ENCODE measurements at regions not wholly inside any gene's neighbourhood (a gene's known extent, or its start where the extent isn't known, plus 50 kb on each side); places are given as distances from the start of the nearest gene placed in this dataset.

- Histone ChIP-seq H3K9me2 (replicated peaks; ENCODE audit: insufficient read depth, low read length) (no peaks in the 10 kb centered on the region), H3K27ac (ENCODE audit: low read length) (no peak overlapping the region), H3K36me3 (ENCODE audit: insufficient read depth, low read length) (no peaks in the 10 kb centered on the region), H3K9ac (ENCODE audit: low read length) (no peak overlapping the region), H3K4me1 (ENCODE audit: low read length) (no peaks in the 10 kb centered on the region), H3K4me2 (ENCODE audit: low read depth, low read length, poor library complexity, severe bottlenecking) (no peak overlapping the region), H2AFZ (ENCODE audit: low read length) (no peak overlapping the region), H3K79me2 (ENCODE audit: low read length) (no peaks in the 10 kb centered on the region), H3K27me3 (ENCODE audit: low read length) (no peaks in the 10 kb centered on the region), H4K20me1 (ENCODE audit: insufficient read depth, low read depth, low read length) (no peaks in the 10 kb centered on the region), H3K4me3 (ENCODE audit: low read length) (no peak overlapping the region), H3K9me3 (ENCODE audit: low read length) (no peaks in the 10 kb centered on the region)
- DNase-seq: no peak
Observed at GRCh38 chr13:106381091-106381490, 154.4 kb downstream of the EFNB2 start.

GRCh38 chr13:106377931-106378662 lies 157.4 kb downstream of the EFNB2 start:
- no peaks in the 10 kb centered on the region for H3K27me3 ChIP-seq (ENCODE audit: low read length)
- H3K79me2 ChIP-seq (ENCODE audit: low read length): no peaks in the 10 kb centered on the region
- no peak overlapping the region for H3K27ac ChIP-seq (ENCODE audit: low read length)
- no peak overlapping the region for H3K9ac ChIP-seq (ENCODE audit: low read length)
- H3K4me3 ChIP-seq (ENCODE audit: low read length): no peak overlapping the region
- H2AFZ ChIP-seq (ENCODE audit: low read length): no peak overlapping the region
- no peaks in the 10 kb centered on the region for H3K9me2 ChIP-seq (replicated peaks; ENCODE audit: insufficient read depth, low read length)
- no peaks in the 10 kb centered on the region for H3K9me3 ChIP-seq (ENCODE audit: low read length)
- no peak for DNase-seq
- H4K20me1 ChIP-seq (ENCODE audit: insufficient read depth, low read depth, low read length): no peaks in the 10 kb centered on the region
- H3K4me2 ChIP-seq (ENCODE audit: low read depth, low read length, poor library complexity, severe bottlenecking): no peak overlapping the region
- H3K4me1 ChIP-seq (ENCODE audit: low read length): no peaks in the 10 kb centered on the region
- H3K36me3 ChIP-seq (ENCODE audit: insufficient read depth, low read length): no peaks in the 10 kb centered on the region

- Histone ChIP-seq H2AFZ (ENCODE audit: low read length) (no peak overlapping the region), H3K4me3 (ENCODE audit: low read length) (no peak overlapping the region)
Observed at GRCh38 chr13:106377341-106377740, 158.1 kb downstream of the EFNB2 start.

GRCh38 chr13:106376401-106377112 lies 158.9 kb downstream of the EFNB2 start:
- H3K27me3 ChIP-seq (ENCODE audit: low read length): no peaks in the 10 kb centered on the region
- H3K4me3 ChIP-seq (ENCODE audit: low read length): no peak overlapping the region
- H4K20me1 ChIP-seq (ENCODE audit: insufficient read depth, low read depth, low read length): no peaks in the 10 kb centered on the region
- no peak overlapping the region for H3K9ac ChIP-seq (ENCODE audit: low read length)
- H3K79me2 ChIP-seq (ENCODE audit: low read length): no peaks in the 10 kb centered on the region
- H3K36me3 ChIP-seq (ENCODE audit: insufficient read depth, low read length): no peaks in the 10 kb centered on the region
- no peak for DNase-seq
- no peaks in the 10 kb centered on the region for H3K4me1 ChIP-seq (ENCODE audit: low read length)
- no peaks in the 10 kb centered on the region for H3K9me2 ChIP-seq (replicated peaks; ENCODE audit: insufficient read depth, low read length)
- H3K9me3 ChIP-seq (ENCODE audit: low read length): no peaks in the 10 kb centered on the region
- no peak overlapping the region for H2AFZ ChIP-seq (ENCODE audit: low read length)
- H3K27ac ChIP-seq (ENCODE audit: low read length): no peak overlapping the region
- no peak overlapping the region for H3K4me2 ChIP-seq (ENCODE audit: low read depth, low read length, poor library complexity, severe bottlenecking)

More at GRCh38 chr13:106377341-106377740, 158.1 kb downstream of the EFNB2 start:
- H3K79me2 ChIP-seq (ENCODE audit: low read length): no peaks in the 10 kb centered on the region
- no peak for DNase-seq
- H3K9ac ChIP-seq (ENCODE audit: low read length): no peak overlapping the region
- H3K9me3 ChIP-seq (ENCODE audit: low read length): no peaks in the 10 kb centered on the region
- no peaks in the 10 kb centered on the region for H3K36me3 ChIP-seq (ENCODE audit: insufficient read depth, low read length)
- no peaks in the 10 kb centered on the region for H3K9me2 ChIP-seq (replicated peaks; ENCODE audit: insufficient read depth, low read length)
- no peaks in the 10 kb centered on the region for H3K27me3 ChIP-seq (ENCODE audit: low read length)
- no peak overlapping the region for H3K27ac ChIP-seq (ENCODE audit: low read length)
- H3K4me1 ChIP-seq (ENCODE audit: low read length): no peaks in the 10 kb centered on the region
- H4K20me1 ChIP-seq (ENCODE audit: insufficient read depth, low read depth, low read length): no peaks in the 10 kb centered on the region
- no peak overlapping the region for H3K4me2 ChIP-seq (ENCODE audit: low read depth, low read length, poor library complexity, severe bottlenecking)

- H3K4me3 ChIP-seq (ENCODE audit: low read length): no peak overlapping the region
- no peak overlapping the region for H3K27ac ChIP-seq (ENCODE audit: low read length)
- no peaks in the 10 kb centered on the region for H3K4me1 ChIP-seq (ENCODE audit: low read length)
- H3K27me3 ChIP-seq (ENCODE audit: low read length): no peaks in the 10 kb centered on the region
- H3K79me2 ChIP-seq (ENCODE audit: low read length): no peaks in the 10 kb centered on the region
- H3K9me2 ChIP-seq (replicated peaks; ENCODE audit: insufficient read depth, low read length): no peaks in the 10 kb centered on the region
- no peaks in the 10 kb centered on the region for H4K20me1 ChIP-seq (ENCODE audit: insufficient read depth, low read depth, low read length)
- no peak for DNase-seq
- no peak overlapping the region for H2AFZ ChIP-seq (ENCODE audit: low read length)
- no peaks in the 10 kb centered on the region for H3K36me3 ChIP-seq (ENCODE audit: insufficient read depth, low read length)
- H3K9me3 ChIP-seq (ENCODE audit: low read length): no peaks in the 10 kb centered on the region
- no peak overlapping the region for H3K9ac ChIP-seq (ENCODE audit: low read length)
- no peak overlapping the region for H3K4me2 ChIP-seq (ENCODE audit: low read depth, low read length, poor library complexity, severe bottlenecking)
Observed at GRCh38 chr13:106375085-106375484, 160.4 kb downstream of the EFNB2 start.

- H3K9ac ChIP-seq (ENCODE audit: low read length): no peak overlapping the region
- H3K4me2 ChIP-seq (ENCODE audit: low read depth, low read length, poor library complexity, severe bottlenecking): no peak overlapping the region
- H3K4me1 ChIP-seq (ENCODE audit: low read length): no peaks in the 10 kb centered on the region
- H3K4me3 ChIP-seq (ENCODE audit: low read length): no peak overlapping the region
- no peaks in the 10 kb centered on the region for H3K79me2 ChIP-seq (ENCODE audit: low read length)
- no peak overlapping the region for H3K27ac ChIP-seq (ENCODE audit: low read length)
- no peaks in the 10 kb centered on the region for H3K27me3 ChIP-seq (ENCODE audit: low read length)
- H4K20me1 ChIP-seq (ENCODE audit: insufficient read depth, low read depth, low read length): no peaks in the 10 kb centered on the region
- DNase-seq: no peak
- H2AFZ ChIP-seq (ENCODE audit: low read length): no peak overlapping the region
- no peaks in the 10 kb centered on the region for H3K9me2 ChIP-seq (replicated peaks; ENCODE audit: insufficient read depth, low read length)
- no peaks in the 10 kb centered on the region for H3K9me3 ChIP-seq (ENCODE audit: low read length)
- no peaks in the 10 kb centered on the region for H3K36me3 ChIP-seq (ENCODE audit: insufficient read depth, low read length)
Observed at GRCh38 chr13:106374631-106375030, 160.8 kb downstream of the EFNB2 start.

- no peaks in the 10 kb centered on the region for H3K36me3 ChIP-seq (ENCODE audit: insufficient read depth, low read length)
- no peak overlapping the region for H3K9ac ChIP-seq (ENCODE audit: low read length)
- H3K9me3 ChIP-seq (ENCODE audit: low read length): no peaks in the 10 kb centered on the region
- no peaks in the 10 kb centered on the region for H3K79me2 ChIP-seq (ENCODE audit: low read length)
- H3K27me3 ChIP-seq (ENCODE audit: low read length): no peaks in the 10 kb centered on the region
- H3K4me2 ChIP-seq (ENCODE audit: low read depth, low read length, poor library complexity, severe bottlenecking): no peak overlapping the region
- no peaks in the 10 kb centered on the region for H3K4me1 ChIP-seq (ENCODE audit: low read length)
- H3K4me3 ChIP-seq (ENCODE audit: low read length): no peak overlapping the region
- H2AFZ ChIP-seq (ENCODE audit: low read length): no peak overlapping the region
- H4K20me1 ChIP-seq (ENCODE audit: insufficient read depth, low read depth, low read length): no peaks in the 10 kb centered on the region
- no peak for DNase-seq
- no peaks in the 10 kb centered on the region for H3K9me2 ChIP-seq (replicated peaks; ENCODE audit: insufficient read depth, low read length)
- H3K27ac ChIP-seq (ENCODE audit: low read length): no peak overlapping the region
Observed at GRCh38 chr13:106373989-106374572, 161.4 kb downstream of the EFNB2 start.

GRCh38 chr13:106373304-106373988 lies 162.0 kb downstream of the EFNB2 start:
- Histone ChIP-seq H4K20me1 (ENCODE audit: insufficient read depth, low read depth, low read length) (no peaks in the 10 kb centered on the region), H3K36me3 (ENCODE audit: insufficient read depth, low read length) (no peaks in the 10 kb centered on the region), H3K9ac (ENCODE audit: low read length) (no peak overlapping the region), H3K79me2 (ENCODE audit: low read length) (no peaks in the 10 kb centered on the region), H3K9me3 (ENCODE audit: low read length) (no peaks in the 10 kb centered on the region), H3K4me3 (ENCODE audit: low read length) (no peak overlapping the region), H2AFZ (ENCODE audit: low read length) (no peak overlapping the region), H3K27ac (ENCODE audit: low read length) (no peak overlapping the region), H3K4me1 (ENCODE audit: low read length) (no peaks in the 10 kb centered on the region), H3K4me2 (ENCODE audit: low read depth, low read length, poor library complexity, severe bottlenecking) (no peak overlapping the region), H3K27me3 (ENCODE audit: low read length) (no peaks in the 10 kb centered on the region), H3K9me2 (replicated peaks; ENCODE audit: insufficient read depth, low read length) (no peaks in the 10 kb centered on the region)
- no peak for DNase-seq
